ENCODE measurements at regions not wholly inside any gene's neighbourhood (a gene's known extent, or its start where the extent isn't known, plus 50 kb on each side); places are given as distances from the start of the nearest gene placed in this dataset.

DNA sequence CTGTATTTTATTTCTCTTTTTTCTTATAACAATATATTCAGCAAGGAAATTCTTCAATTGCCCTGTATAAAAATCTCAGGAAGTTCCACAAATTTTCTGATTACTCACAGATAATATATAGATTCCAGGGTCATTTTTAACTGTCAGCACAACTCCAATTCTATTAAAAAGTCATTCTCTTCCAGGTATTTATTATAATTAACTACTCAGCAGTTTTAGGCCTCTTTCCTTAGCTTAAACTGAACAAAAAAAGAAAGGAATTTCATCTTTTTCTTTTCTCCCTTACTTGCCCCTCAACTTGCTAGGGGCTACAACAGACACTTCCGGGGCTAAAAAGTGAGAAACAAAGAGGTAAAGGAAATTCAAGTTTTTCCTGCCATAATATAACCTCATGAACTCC lies 358.9 kb upstream of the LRATD1 start:
- CTCF ChIA-PET: no interaction called here
- POLR2A ChIA-PET: no interaction called here
- H3K4me3 Mint-ChIP-seq: no peak overlapping the region
- DNase-seq (ENCODE audit: low spot score) (no peak), ATAC-seq (no peak)
- H3K27ac Mint-ChIP-seq: no peak overlapping the region
- no peaks in the 10 kb centered on the region for H3K4me1 Mint-ChIP-seq
- peaks cover 35% of the 10 kb centered on the region for H3K9me3 Mint-ChIP-seq
- no peaks in the 10 kb centered on the region; the same call in 1 of the 2 replicates for H3K27me3 Mint-ChIP-seq (ENCODE audit: low read depth)
- no peak for TF ChIP-seq ZNF121 (CRISPR knock-in tag; IDR thresholded peaks at IDR 0.05)
- TF ChIP-seq CTCF (IDR thresholded peaks at IDR 0.05): no peak
- no peak for TF ChIP-seq ATF1 (CRISPR knock-in tag; IDR thresholded peaks at IDR 0.05)
- TF ChIP-seq, protein P1, sequence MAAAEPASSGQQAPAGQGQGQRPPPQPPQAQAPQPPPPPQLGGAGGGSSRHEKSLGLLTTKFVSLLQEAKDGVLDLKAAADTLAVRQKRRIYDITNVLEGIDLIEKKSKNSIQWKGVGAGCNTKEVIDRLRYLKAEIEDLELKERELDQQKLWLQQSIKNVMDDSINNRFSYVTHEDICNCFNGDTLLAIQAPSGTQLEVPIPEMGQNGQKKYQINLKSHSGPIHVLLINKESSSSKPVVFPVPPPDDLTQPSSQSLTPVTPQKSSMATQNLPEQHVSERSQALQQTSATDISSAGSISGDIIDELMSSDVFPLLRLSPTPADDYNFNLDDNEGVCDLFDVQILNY (CRISPR knock-in tag; IDR thresholded peaks at IDR 0.05): no peak
- no peak for TF ChIP-seq AFF4 (CRISPR knock-in tag; IDR thresholded peaks at IDR 0.05; ENCODE audit: borderline replicate concordance)
- TF ChIP-seq, protein P2, sequence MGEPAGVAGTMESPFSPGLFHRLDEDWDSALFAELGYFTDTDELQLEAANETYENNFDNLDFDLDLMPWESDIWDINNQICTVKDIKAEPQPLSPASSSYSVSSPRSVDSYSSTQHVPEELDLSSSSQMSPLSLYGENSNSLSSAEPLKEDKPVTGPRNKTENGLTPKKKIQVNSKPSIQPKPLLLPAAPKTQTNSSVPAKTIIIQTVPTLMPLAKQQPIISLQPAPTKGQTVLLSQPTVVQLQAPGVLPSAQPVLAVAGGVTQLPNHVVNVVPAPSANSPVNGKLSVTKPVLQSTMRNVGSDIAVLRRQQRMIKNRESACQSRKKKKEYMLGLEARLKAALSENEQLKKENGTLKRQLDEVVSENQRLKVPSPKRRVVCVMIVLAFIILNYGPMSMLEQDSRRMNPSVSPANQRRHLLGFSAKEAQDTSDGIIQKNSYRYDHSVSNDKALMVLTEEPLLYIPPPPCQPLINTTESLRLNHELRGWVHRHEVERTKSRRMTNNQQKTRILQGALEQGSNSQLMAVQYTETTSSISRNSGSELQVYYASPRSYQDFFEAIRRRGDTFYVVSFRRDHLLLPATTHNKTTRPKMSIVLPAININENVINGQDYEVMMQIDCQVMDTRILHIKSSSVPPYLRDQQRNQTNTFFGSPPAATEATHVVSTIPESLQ (CRISPR knock-in tag; IDR thresholded peaks at IDR 0.05): no peak
- TF ChIP-seq GTF2I (CRISPR knock-in tag; conservative IDR thresholded peaks at IDR 0.05): no peak
- TF ChIP-seq RELA (CRISPR knock-in tag; IDR thresholded peaks at IDR 0.05; ENCODE audit: borderline replicate concordance): no peak
- TF ChIP-seq FOXP1 (CRISPR knock-in tag; IDR thresholded peaks at IDR 0.05; ENCODE audit: borderline replicate concordance): no peak
- no peak for TF ChIP-seq NFYB (CRISPR knock-in tag; conservative IDR thresholded peaks at IDR 0.05; ENCODE audit: low read depth)
- TF ChIP-seq, protein P3, sequence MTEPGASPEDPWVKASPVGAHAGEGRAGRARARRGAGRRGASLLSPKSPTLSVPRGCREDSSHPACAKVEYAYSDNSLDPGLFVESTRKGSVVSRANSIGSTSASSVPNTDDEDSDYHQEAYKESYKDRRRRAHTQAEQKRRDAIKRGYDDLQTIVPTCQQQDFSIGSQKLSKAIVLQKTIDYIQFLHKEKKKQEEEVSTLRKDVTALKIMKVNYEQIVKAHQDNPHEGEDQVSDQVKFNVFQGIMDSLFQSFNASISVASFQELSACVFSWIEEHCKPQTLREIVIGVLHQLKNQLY (CRISPR knock-in tag; IDR thresholded peaks at IDR 0.05): no peak
- no peak for TF ChIP-seq ZNF671 (CRISPR knock-in tag; IDR thresholded peaks at IDR 0.05)
- no peak for TF ChIP-seq MXD4 (CRISPR knock-in tag; IDR thresholded peaks at IDR 0.05; ENCODE audit: borderline replicate concordance)
- TF ChIP-seq TEAD4 (CRISPR knock-in tag; IDR thresholded peaks at IDR 0.05): no peak
- TF ChIP-seq JAZF1 (CRISPR knock-in tag; IDR thresholded peaks at IDR 0.05): no peak
- TF ChIP-seq, protein P4, sequence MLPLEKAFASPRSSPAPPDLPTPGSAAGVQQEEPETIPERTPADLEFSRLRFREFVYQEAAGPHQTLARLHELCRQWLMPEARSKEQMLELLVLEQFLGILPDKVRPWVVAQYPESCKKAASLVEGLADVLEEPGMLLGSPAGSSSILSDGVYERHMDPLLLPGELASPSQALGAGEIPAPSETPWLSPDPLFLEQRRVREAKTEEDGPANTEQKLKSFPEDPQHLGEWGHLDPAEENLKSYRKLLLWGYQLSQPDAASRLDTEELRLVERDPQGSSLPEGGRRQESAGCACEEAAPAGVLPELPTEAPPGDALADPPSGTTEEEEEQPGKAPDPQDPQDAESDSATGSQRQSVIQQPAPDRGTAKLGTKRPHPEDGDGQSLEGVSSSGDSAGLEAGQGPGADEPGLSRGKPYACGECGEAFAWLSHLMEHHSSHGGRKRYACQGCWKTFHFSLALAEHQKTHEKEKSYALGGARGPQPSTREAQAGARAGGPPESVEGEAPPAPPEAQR (CRISPR knock-in tag; IDR thresholded peaks at IDR 0.05): no peak
- no peak for TF ChIP-seq SMAD4 (CRISPR knock-in tag; IDR thresholded peaks at IDR 0.05)
- TF ChIP-seq ZNF138 (CRISPR knock-in tag; conservative IDR thresholded peaks at IDR 0.05): no peak
- peaks cover 23% of the 10 kb centered on the region for H3K36me3 Mint-ChIP-seq

All from WTC11 (cell line).